Fibroblast of skin of right biceps (primary cell): ENCODE measurements at regions not wholly inside any gene's neighbourhood (a gene's known extent, or its start where the extent isn't known, plus 50 kb on each side); places are given as distances from the start of the nearest gene placed in this dataset.
"Not testable (repeated sequence)": the region's sequence is repeated elsewhere in the genome, so short reads cannot be mapped to it uniquely, and the experiment has no call there.

Source experiments
- DNase-seq: peaks from one replicate; pipeline ENCODE4 v3.0.0-alpha.2; 2013

- no peak for DNase-seq
These were observed 312.0 kb upstream of the TMC3 start for GRCh38 chr15:81686021-81686420.

- DNase-seq: no peak
These were observed 311.2 kb upstream of the TMC3 start for GRCh38 chr15:81685237-81685636.

- no peak for DNase-seq
These were observed 306.8 kb upstream of the TMC3 start for GRCh38 chr15:81680829-81681228.

DNA sequence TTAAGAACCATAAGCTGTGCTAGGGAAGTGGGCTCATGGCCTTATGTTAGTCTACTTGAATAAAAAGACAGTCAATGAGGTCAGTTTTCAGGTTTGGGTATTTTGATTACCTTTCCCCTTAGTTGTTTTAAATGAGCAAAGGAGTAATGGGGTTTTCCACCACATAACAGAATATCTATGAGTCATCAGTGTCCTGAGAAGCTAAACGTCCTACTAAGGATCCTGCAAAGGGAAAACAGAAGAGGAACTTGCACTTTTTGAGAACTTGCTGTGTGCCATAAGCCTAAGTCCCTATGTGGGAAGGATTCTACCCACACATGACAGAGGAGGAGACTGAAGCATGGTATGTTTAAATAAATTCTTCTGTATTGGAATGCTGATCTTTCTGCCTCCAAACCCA is 292.8 kb upstream of the TMC3 start:
- no peak for DNase-seq

DNA sequence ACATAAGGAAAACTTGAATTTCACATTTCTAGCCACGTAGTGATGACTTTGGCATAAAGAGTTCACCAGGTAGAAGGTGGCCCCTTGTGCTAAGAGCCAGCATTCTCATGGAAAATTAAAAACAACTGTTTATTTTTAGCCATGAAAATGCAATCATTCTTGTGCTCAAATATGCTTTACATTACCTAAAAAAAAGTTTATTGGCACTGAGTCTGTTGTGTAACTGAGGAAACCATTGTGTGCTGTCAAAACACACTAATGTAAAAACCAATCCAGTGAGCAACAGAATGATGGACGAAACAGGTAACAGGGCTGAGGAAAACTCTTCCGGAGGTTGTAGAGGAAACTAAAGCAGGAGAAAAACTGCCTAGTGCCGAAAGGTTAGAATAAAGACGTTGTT is 287.0 kb upstream of the TMC3 start:
- DNase-seq: no peak

GRCh38 chr15:81653259-81653658 is 279.2 kb upstream of the TMC3 start:
- DNase-seq: no peak

- DNase-seq: no peak
These were observed 271.5 kb upstream of the TMC3 start for GRCh38 chr15:81645470-81645869.

DNA sequence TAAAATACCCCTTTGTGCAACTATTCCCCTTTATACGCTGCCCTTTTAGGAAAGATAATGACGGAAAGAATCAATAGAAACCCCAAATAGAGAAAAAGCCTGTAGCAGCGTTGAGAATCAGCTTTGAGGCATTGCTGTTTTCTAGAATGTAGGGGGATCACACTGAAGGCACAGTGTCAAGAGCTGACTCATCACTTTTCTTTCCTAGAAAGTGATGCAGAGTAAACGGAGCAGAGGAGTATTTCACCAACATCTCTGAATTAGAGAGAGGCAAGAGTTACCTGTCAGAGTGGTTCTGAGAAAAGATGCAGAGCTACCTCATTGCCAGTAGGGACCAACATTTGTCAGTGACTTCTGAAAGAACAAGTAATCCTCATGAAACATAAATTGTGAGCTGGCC is 269.8 kb upstream of the TMC3 start:
- DNase-seq: no peak

- DNase-seq: peak; percentile 84
These were observed 268.5 kb upstream of the TMC3 start for GRCh38 chr15:81642451-81642990.

GRCh38 chr15:81636064-81636463 is 262.1 kb upstream of the TMC3 start:
- not testable (repeated sequence) for DNase-seq

GRCh38 chr15:81633889-81634288 is 259.9 kb upstream of the TMC3 start:
- no peak for DNase-seq

DNA sequence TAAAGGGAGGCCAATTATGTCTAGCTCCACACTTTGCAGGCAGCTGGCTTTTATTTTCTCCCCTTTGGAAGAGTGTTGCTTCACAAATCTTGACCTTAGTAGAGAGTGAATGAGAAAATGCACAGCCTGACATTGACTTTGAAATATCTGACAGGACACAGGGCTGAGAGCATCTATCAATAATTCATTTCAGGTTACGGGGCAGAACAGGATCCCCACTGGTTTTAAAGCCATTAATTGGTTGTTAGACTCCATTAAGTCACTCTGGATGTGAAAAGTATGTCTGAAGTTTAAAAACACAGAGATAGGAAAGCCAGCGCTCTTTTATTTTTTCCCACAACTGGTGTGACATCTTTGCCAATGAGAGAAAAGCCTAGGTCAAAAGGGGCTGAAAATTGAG is 251.9 kb upstream of the TMC3 start:
- no peak for DNase-seq

GRCh38 chr15:81619002-81619401 is 245.0 kb upstream of the TMC3 start:
- DNase-seq: no peak

- DNase-seq: no peak
These were observed 238.6 kb upstream of the TMC3 start for GRCh38 chr15:81612631-81613030.

GRCh38 chr15:81611679-81612078 is 237.7 kb upstream of the TMC3 start:
- no peak for DNase-seq

GRCh38 chr15:81608309-81608829 is 234.4 kb upstream of the TMC3 start:
- no peak for DNase-seq

- no peak for DNase-seq
These were observed 230.7 kb upstream of the TMC3 start for GRCh38 chr15:81604713-81605112.

- no peak for DNase-seq
These were observed 222.3 kb upstream of the TMC3 start for GRCh38 chr15:81596159-81596865.

GRCh38 chr15:81595752-81596151 is 221.7 kb upstream of the TMC3 start:
- no peak for DNase-seq

DNA sequence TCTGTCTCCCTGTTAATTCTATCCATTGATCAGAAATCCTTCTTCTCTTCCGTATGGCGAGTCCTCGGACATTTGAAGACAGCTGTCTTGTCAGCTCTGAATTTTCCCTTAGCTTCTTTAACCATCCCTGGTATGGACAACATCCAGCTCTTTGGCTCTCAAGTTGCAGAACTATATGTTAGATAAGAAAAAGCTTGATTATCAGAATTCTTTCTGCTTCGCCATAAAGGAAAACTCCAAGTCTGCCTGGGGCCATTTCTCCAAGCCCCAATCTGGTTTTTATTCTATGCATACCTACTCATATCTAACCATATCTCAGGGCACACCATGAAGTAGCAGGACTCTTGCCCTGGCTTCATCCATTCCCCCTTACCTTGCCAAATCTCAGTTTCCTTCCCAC is 215.7 kb upstream of the TMC3 start:
- no peak for DNase-seq

- DNase-seq: peak; percentile 41
These were observed 201.6 kb upstream of the TMC3 start for GRCh38 chr15:81575436-81576123.

GRCh38 chr15:81573098-81573746 is 199.2 kb upstream of the TMC3 start:
- no peak for DNase-seq

- DNase-seq: no peak
These were observed 198.2 kb upstream of the TMC3 start for GRCh38 chr15:81572190-81572589.
